Activated T-cell treated with anti-CD3 and anti-CD28 coated beads, Interleukin-2, amount 50 U/mL, for 72 hours (primary cell): ENCODE measurements at regions not wholly inside any gene's neighbourhood (a gene's known extent, or its start where the extent isn't known, plus 50 kb on each side); places are given as distances from the start of the nearest gene placed in this dataset.
A peak's percentile ranks its signal among the peaks of the same experiment; 100 is the strongest.
"Not testable (repeated sequence)": the region's sequence is repeated elsewhere in the genome, so short reads cannot be mapped to it uniquely, and the experiment has no call there.

Source experiments
- ATAC-seq, 2 donors: fragments of 150-1000 bp; cut with Tn5 transposase; replicated peaks in 1 of 2; 2 replicates each; pipeline ENCODE4 v1.10.0; 2021; ENCODE audit warnings: moderate library complexity in 2 of 2, mild to moderate bottlenecking in 1 of 2
- DNase-seq, 2 donors: peaks; one replicate each; pipeline ENCODE4 v3.0.0; 2021 to 2022; ENCODE audit warnings: mixed read lengths in 1 of 2
- H3K27ac Mint-ChIP-seq: one replicate; pipeline ENCODE4 v1.8.0; 2022; ENCODE audit warnings: mild to moderate bottlenecking, moderate library complexity, mixed read lengths
- H3K27me3 Mint-ChIP-seq: one replicate; pipeline ENCODE4 v1.8.0; 2022; ENCODE audit warnings: low read depth, mixed read lengths
- H3K36me3 Mint-ChIP-seq, 2 donors: one replicate each; pipeline ENCODE4 v1.8.0; 2022; ENCODE audit warnings: mixed read lengths in 2 of 2, mild to moderate bottlenecking in 1 of 2; ENCODE audit not compliant: insufficient read depth in 2 of 2
- H3K4me1 Mint-ChIP-seq: one replicate; pipeline ENCODE4 v1.8.0; 2022; ENCODE audit warnings: low read depth, mixed read lengths
- H3K4me3 Mint-ChIP-seq, 2 donors: one replicate each; pipeline ENCODE4 v1.8.0; 2022; ENCODE audit warnings: mild to moderate bottlenecking in 2 of 2, mixed read lengths in 2 of 2, moderate library complexity in 2 of 2
- H3K9me3 Mint-ChIP-seq, 2 donors: one replicate each; pipeline ENCODE4 v1.8.0; 2022; ENCODE audit warnings: mixed read lengths in 2 of 2

GRCh38 chr20:29410806-29411457, 1846.5 kb upstream of the DEFB115 start:
- H3K4me1 Mint-ChIP-seq, result no peaks in the 10 kb centered on the region
- ATAC-seq (no peak), DNase-seq (no peak)
- no peak overlapping the region for H3K4me3 Mint-ChIP-seq
- no peak overlapping the region for H3K27ac Mint-ChIP-seq
- H3K9me3 Mint-ChIP-seq, result peaks cover 10 to 11% of the 10 kb centered on the region in 2 donors
- H3K36me3 Mint-ChIP-seq, result peaks cover 6 to 29% of the 10 kb centered on the region in 2 donors
- peaks cover 7% of the 10 kb centered on the region for H3K27me3 Mint-ChIP-seq

GRCh38 chr20:29411458-29411820, 1846.0 kb upstream of the DEFB115 start:
- ATAC-seq, H3K27me3 Mint-ChIP-seq, H3K4me1 Mint-ChIP-seq, H3K27ac Mint-ChIP-seq, H3K4me3 Mint-ChIP-seq, DNase-seq: not testable (repeated sequence)
- peaks cover 8 to 29% of the 10 kb centered on the region in 2 donors for H3K36me3 Mint-ChIP-seq
- H3K9me3 Mint-ChIP-seq, result peaks cover 11 to 13% of the 10 kb centered on the region in 2 donors

- DNase-seq (no peak), ATAC-seq (no peak)
- H3K27ac Mint-ChIP-seq, result no peak overlapping the region
- peaks cover 0 to 2% of the 10 kb centered on the region in 2 donors for H3K36me3 Mint-ChIP-seq
- H3K27me3 Mint-ChIP-seq, result no peaks in the 10 kb centered on the region
- no peak overlapping the region for H3K4me3 Mint-ChIP-seq
- H3K9me3 Mint-ChIP-seq, result peaks cover 1 to 5% of the 10 kb centered on the region in 2 donors
- H3K4me1 Mint-ChIP-seq, result no peaks in the 10 kb centered on the region
Observed at GRCh38 chr20:29419378-29419777, 1838.1 kb upstream of the DEFB115 start.

- no peak overlapping the region for H3K27ac Mint-ChIP-seq
- H3K4me1 Mint-ChIP-seq, result no peaks in the 10 kb centered on the region
- ATAC-seq (no peak), DNase-seq (no peak)
- H3K9me3 Mint-ChIP-seq, result peaks cover 0 to 3% of the 10 kb centered on the region in 2 donors
- H3K36me3 Mint-ChIP-seq, result no peaks in the 10 kb centered on the region
- no peak overlapping the region for H3K4me3 Mint-ChIP-seq
- H3K27me3 Mint-ChIP-seq, result no peaks in the 10 kb centered on the region
Observed at GRCh38 chr20:29427201-29428060, 1830.0 kb upstream of the DEFB115 start.

- DNase-seq (no peak), ATAC-seq (no peak)
- Mint-ChIP-seq H3K9me3 (no peaks in the 10 kb centered on the region), H3K27me3 (no peaks in the 10 kb centered on the region), H3K4me1 (no peaks in the 10 kb centered on the region), H3K27ac (no peak overlapping the region), H3K36me3 (no peaks in the 10 kb centered on the region), H3K4me3 (no peak overlapping the region)
Observed at GRCh38 chr20:29430531-29430930, 1826.9 kb upstream of the DEFB115 start.

- H3K4me3 Mint-ChIP-seq, H3K27me3 Mint-ChIP-seq, H3K27ac Mint-ChIP-seq, H3K36me3 Mint-ChIP-seq, H3K9me3 Mint-ChIP-seq, ATAC-seq, DNase-seq, H3K4me1 Mint-ChIP-seq: not testable (repeated sequence)
Observed at GRCh38 chr20:29440721-29441120, 1816.7 kb upstream of the DEFB115 start.

GRCh38 chr20:29443206-29443781, 1814.2 kb upstream of the DEFB115 start:
- not testable (repeated sequence) for H3K9me3 Mint-ChIP-seq, H3K4me1 Mint-ChIP-seq, H3K27me3 Mint-ChIP-seq, H3K27ac Mint-ChIP-seq, ATAC-seq, H3K36me3 Mint-ChIP-seq
- peak; percentile 4 to 21 for DNase-seq
- peak overlapping the region in 1 of 2 donors; percentile 55 for H3K4me3 Mint-ChIP-seq

- peak; percentile 73 to 90 for ATAC-seq
- H3K9me3 Mint-ChIP-seq, result no peaks in the 10 kb centered on the region
- no peaks in the 10 kb centered on the region for H3K4me1 Mint-ChIP-seq
- peak; percentile 30 to 37 for DNase-seq
- H3K27ac Mint-ChIP-seq, result no peak overlapping the region
- peaks cover 7% of the 10 kb centered on the region for H3K27me3 Mint-ChIP-seq
- H3K36me3 Mint-ChIP-seq, result no peaks in the 10 kb centered on the region
- H3K4me3 Mint-ChIP-seq, result peak overlapping the region in 1 of 2 donors; percentile 55
Observed at GRCh38 chr20:29443819-29444218, 1813.6 kb upstream of the DEFB115 start.

GRCh38 chr20:29445050-29445907, 1812.2 kb upstream of the DEFB115 start:
- H3K27ac Mint-ChIP-seq, H3K4me1 Mint-ChIP-seq, H3K9me3 Mint-ChIP-seq, H3K27me3 Mint-ChIP-seq, H3K36me3 Mint-ChIP-seq: not testable (repeated sequence)
- DNase-seq, result peak; percentile 25 to 41
- H3K4me3 Mint-ChIP-seq, result peak overlapping the region; percentile 32 to 62
- ATAC-seq, result peak; percentile 76 to 88

- H3K9me3 Mint-ChIP-seq, H3K27me3 Mint-ChIP-seq, ATAC-seq, H3K27ac Mint-ChIP-seq, DNase-seq, H3K4me3 Mint-ChIP-seq, H3K36me3 Mint-ChIP-seq, H3K4me1 Mint-ChIP-seq: not testable (repeated sequence)
Observed at GRCh38 chr20:29447517-29448484, 1809.7 kb upstream of the DEFB115 start.

- peaks cover 4 to 5% of the 10 kb centered on the region in 2 donors for H3K9me3 Mint-ChIP-seq
- no peak overlapping the region for H3K4me3 Mint-ChIP-seq
- H3K27ac Mint-ChIP-seq, result no peak overlapping the region
- no peaks in the 10 kb centered on the region for H3K27me3 Mint-ChIP-seq
- H3K36me3 Mint-ChIP-seq, result peaks cover 3% of the 10 kb centered on the region in 2 donors
- DNase-seq, result no peak
- no peaks in the 10 kb centered on the region for H3K4me1 Mint-ChIP-seq
- ATAC-seq, result no peak
Observed at GRCh38 chr20:29448806-29449470, 1808.5 kb upstream of the DEFB115 start.
